ENCODE measurements at regions not wholly inside any gene's neighbourhood (a gene's known extent, or its start where the extent isn't known, plus 50 kb on each side); places are given as distances from the start of the nearest gene placed in this dataset.
A peak's percentile ranks its signal among the peaks of the same experiment; 100 is the strongest.

DNA sequence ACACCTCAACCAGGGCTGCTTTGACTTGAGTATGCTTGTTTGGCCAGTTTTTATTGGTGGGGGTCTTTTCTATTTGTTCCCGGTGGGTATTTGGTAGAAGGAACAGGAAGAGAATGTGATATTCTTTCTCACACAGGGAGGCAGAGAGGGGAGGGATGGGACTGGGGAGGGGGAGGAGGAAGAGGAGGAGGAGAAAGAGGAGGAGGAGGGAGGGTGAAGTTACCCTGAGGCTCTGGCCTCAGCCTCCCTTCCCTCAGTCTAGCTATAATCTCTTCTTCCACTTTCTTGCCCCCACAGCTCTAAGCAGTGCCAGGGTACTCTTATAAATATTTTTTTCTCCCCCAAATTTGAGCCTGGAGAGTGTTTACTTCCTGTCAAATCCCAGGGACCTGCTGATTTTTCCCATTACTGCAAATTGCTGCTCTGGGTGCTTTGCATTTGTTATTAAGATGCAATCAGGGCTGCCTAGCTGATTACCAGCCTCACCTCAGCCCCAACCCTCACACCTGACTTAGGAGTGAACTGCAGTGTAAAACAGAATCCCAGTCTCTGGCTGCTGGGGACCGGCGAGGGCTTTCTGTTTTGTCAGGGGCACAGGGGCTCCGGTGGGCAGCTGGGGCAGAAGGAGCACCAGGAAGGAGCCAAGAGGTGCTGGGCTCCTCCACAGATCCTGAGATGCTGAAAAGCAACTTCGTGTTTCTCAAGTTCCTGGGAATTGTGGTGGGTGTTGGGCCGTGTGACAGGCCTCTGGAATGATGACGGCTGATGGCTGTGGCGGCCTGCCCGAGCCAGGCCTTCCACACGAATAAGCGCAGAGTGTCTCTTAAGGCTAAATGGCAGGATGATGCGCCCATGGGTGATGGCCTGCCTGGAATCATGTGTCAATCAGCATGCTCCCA, 141.4 kb downstream of the CD83 start:
- DNase-seq: peak; percentile 11

DNA sequence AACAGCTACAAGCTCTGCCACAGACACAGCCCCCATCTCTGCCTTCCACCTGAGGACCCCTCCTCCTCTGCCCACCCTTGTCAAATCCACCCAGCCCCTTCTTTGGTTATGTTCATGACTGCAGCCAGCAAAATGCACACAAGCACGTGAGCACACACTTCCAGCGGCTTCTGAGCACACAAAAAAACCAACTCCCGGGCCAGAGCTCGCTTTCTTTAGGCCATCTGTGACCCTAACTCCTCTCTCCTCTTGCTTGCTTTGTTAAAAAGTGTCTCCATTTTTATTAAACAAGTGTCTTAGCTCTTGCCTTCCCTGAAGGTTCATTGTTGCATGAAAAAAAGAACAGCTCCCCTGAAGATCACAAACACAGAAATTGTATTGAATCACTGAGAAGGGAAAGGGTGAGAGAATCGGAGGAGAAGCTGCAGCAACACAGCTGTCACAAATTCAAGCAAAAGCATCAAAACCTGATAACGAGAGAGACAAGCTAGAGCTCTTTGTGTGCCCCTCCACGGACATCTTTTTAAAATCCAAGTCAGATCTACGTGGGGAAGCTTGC, 142.1 kb downstream of the CD83 start:
- no peak for DNase-seq

DNA sequence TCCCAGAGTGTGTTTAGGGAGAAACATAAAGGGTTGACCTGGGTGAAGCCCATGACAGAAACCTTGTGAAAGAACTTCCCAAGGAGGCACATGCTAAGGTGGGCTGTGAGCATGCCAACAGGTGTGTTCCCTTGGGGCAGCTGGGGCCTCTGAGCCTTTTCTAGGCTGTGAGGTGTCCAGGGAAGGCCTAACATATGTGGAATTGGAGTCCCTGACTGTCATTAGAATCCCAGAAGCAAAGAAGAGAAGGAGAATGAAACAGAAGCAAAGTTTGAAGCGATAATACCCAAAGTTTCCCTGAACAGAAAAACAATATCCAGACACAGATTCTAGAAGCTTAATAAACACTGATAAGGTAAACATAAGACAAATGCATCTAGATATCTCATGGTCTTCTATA, 143.3 kb downstream of the CD83 start:
- DNase-seq: no peak

DNA sequence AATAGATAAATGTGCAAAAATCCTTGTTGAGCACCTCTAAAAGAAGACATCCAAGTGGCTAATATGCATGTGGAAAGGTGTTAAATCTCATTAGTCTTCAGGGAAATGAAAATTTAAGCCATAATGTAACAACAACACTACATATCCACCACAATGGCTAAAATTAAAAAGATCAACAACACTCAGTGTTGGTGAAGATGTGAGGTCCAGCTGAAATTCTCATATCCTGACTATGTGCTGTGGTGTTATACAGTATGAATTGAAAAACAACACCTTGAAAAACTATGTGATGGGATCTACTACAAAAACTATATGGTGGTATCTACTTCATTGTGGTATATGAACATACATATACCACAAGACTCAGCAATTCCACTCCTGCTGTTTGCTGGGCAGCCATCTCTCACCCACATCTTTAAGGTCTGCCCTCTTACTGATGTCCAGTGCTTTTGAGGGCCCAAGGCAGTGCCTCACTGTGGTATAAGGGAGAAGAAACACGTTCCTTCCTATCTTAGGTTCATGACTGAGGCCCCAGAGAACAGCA, 146.4 kb downstream of the CD83 start:
- no peak for DNase-seq

DNA sequence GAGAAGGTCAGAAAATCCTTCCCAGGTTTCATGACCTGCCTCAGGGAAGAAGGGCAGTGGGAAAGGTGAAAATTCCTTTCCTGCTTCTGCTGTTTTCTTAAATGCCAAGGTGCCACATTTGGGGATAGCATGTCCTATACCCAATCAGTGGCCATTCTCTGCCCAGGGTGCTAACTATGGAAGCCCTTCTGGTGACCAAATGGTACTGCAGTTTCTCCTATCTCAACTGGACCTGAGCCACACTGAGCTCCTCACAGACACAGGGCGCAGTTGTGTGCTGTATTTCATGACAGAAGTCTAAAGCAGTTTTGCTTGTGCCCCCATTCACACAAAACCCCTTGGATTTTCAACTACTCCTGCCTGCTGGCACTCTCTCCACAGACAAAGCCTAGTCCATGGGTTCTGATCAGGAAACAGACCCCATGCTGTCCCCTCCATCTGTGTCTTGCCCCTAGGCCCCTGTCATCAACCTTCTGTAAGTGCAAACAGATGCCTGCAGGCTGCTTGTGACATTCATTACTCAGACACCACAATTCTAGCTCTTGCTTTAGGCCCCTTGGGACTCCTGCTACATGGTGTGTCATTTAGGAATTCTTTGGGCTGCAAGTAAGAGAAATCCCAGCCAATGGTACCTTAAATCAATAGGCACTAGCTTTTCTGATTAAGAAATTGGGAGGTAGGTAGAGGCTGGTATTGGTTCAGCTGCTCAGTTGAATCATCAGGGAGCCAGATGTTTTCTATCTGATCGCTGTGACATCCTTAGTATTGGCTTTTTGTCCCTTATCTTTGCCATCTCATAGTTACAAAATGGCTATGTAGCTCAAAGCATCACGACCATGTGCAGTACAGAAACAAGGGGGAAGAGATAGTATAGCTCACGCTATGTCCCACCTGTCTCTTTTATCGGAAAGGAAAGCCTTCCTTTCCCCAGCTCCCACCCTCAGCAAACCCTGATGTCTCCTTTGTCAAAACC, 147.8 kb downstream of the CD83 start:
- DNase-seq: peak; percentile 40

DNA sequence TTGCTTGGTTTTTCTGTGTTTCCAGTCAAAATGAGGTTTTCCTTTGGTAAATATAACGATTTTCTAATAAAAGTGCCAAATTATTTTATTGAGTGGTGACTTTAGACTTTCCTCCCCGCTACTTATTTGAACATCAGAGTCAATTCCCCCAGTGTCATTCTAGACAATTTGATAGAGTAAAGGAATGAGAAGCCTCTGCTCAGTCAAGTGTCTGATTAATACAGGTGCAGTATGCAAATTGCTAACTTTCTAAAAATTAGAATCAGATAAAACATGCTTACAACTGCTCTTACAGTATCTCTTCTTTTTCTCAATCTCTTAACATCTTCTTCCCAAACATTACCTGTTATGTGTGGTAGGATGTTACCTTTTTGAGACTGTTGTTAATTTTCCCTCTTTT, 148.7 kb downstream of the CD83 start:
- DNase-seq: no peak

DNA sequence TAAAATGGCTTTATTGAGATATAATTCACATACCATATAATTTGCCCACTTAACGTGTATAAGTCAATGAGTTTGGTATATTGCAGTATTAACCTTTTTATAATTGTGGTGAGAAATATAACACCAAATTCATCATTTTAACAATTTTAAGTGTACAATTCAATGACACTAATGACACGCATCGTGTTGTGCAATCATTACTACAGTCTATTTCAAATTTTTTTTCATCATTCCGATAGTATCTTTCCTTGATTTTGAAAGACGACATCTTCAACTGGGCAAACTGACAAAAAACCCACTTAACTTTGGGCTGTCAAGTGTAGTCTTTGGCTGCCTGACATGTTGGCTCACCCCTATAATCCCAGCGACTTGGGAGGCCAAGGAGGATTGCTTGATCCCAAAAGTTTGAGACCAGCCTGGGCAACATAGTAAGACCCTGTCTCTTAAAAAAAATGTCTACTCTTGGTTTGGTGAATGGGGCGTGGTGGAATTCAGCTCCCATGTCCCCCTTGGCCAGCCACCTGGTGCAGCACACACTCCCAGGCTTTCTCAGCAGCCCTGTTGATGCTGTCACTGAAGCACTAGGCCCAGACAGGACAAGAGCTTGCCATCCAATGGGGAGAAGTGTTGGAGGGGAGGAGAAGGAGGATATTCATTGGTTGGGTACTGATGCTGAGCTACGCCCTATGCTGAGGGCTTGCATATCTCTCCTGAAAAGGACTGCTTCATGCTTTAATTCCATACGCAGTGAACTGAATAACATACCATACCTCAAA, 150.5 kb downstream of the CD83 start:
- no peak for DNase-seq

DNA sequence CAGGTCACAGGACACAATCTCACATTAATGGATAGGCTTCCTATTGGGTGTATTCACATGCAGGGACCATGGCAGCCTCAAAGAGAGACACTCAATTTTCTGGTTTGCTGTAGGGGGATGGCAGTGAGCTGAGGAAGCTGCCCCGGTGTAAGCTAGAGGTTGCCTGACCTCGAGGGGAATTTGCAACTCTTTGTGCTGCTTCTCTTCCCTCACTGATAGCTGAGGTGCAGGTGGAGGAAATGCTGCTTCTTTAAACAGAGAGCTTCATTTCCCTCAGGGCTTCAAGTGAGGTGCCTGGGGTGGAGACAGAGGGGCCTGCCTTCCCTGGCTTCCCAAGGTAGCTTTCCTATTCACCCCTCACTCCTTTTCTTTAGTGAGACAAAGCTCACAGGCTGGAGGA, 151.9 kb downstream of the CD83 start:
- DNase-seq: no peak

DNA sequence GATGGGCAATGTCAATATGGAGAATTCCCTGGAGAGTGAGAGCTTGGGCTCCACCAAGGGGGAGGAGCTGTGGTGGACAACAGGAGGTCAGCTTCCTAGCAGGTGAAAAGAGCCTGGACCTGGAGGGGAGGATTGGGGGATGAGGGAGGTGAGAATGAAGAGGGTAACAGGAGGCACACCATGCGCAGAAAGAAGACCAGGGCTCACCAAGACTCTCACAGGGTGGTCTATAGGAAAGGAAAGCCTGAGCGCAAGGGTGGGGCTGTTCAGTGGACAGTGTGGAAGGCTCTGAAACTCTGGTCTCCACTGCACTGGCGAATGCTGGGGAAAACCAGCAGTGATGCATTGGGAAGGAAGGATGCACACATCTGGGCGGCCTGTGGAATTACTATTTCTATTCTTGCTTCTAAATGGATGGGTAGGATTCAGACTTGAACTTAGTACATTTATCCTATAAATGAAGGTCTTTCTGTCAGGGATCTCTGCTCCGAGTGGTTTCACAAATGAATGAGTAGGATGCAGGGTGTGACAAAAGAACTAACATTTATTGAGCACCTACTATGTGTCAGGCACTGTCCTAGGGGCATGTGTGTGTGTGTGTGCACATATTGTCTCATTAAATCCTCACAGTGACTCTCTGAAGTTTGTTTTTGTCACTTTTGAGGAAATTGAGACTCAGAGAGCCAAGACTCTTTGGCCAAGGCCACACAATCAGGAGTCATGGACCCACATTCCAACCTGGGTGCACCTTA, 152.7 kb downstream of the CD83 start:
- DNase-seq: no peak

DNA sequence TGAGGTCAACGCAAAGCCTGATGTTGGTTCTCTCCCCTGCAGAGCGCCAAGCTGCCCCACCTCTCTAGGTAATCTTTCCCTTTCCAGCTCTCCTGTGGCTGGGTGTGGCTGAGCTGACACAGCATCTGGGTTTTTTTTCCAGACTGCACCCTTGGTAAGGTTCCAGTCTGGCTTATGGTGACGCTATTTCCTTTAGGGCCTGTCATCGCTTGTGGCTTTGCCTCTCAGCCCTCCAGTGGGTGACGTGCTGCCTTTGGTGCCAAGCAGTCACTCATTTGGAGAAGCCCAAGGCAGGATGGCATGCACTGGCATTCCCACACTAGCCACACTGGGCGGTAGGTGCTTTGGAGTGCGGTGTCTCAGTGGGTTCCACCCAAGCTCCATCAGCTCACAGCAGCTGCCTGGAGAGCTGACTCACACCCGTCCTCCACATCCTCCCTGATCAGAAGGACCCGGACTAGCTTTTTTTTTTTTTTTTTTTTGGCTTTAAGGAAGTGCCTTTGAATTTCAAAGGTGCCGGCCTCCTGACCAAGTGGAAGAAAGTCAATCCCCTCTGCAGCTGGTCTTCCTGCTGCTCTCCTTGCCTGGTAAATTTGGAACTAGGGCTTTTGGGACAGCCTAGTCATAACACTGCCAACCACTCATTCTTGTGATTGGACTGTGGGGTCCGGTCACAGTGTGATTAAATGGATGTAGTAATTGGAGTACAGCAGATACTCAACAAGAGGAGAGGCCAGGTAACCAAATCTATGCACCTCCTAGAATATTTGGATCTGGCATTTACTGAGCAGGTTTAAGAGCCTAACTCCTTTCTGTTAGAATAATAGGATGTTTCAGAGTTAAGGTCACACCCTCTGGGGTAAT, 153.6 kb downstream of the CD83 start:
- no peak for DNase-seq

DNA sequence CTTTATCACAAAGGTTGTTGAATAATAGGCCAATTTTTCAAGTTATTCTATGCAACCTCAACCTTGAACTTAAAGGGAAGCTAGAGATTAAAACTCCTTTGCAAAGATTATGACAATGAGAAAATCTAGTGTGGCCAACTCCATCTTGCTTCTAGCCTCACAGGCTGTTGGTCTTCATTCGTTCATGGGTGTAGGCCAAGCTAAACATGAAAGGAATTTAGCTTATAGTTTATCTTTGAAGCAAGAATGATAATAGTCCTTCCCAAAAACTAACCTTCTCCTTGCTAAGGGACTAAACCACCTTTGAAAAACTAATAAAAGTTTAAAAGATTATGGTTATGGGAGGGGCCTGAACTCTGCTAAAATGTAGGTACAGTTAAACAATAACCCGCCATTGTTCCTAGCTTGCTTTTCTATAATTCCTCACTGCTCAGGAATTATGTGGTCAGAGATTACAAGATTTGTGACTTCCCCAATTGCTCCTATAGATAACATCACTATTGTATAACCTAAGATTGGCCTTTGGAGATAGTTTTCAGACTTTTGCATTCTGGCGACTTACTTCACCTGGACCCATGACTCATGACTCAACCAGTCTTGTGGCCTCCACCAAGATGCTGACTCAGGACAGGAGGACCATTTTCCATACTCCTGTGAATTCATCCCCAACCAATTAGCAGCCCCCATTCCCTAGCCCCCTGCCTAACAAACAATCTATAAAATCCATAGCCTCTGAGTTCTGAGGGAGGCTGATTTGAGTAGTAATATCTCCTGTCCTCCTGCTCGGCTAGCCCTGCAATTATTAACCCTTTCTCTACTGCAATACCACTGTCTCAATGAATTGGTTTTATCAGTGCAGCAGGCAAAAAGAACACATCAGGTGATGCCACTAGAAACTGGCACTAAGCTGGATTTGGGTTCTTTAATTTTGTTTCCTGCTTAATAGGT, 154.5 kb downstream of the CD83 start:
- DNase-seq: no peak

DNA sequence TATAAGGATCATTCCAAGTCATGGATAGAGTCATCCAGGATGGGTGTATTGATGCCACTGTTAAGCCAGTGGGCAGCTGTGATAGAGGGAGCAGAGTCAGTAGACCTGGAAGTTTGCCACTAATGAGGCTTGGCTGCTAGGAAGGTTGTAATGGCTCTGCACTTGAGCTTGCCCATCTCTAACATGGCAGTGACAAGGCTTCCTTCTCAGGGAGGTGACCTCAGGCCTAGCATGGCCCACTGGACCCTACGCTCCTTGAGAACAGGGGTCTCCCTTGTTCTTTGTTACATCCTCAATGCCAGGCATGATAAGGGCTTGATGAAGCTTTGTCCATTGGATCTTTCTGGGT, 155.1 kb downstream of the CD83 start:
- no peak for DNase-seq

DNA sequence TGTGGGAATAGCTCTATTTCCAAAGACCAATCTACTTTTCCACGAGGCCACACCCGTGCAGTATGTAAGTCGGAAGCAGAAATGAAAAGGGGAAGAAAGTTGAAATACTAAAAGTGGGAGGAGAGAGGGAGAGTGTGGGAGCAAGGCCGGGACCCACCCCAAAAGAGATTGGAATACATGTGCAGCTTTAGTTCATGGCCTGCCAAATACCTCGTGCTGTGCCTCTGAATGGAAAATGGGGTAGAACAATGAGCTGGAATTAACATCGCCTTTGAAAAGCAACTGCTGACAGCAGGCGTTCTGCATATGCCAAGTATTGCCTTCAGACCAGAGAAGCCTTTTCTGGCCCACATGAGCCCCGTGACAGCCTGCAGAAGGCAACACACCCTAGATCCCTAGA, 155.6 kb downstream of the CD83 start:
- DNase-seq: no peak

DNA sequence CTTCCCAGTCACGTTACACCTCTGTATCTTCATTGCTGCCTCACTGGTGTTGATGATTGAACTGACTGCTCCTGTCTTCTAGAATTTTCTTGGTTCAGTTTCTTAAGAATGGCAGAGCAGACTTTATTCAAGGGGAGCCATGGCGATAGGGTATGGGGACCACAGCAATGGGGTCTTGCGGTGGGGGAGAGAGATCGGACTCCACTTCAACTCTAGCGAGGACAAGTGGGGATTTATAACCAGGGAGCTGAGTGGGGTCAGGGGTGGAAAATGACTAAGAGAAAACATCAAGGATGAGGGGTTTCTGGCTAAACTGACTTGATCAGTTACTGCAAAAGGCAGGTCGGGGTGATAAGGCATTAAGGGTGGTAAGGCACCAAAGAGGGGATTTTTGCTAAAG, 156.4 kb downstream of the CD83 start:
- DNase-seq: no peak

DNA sequence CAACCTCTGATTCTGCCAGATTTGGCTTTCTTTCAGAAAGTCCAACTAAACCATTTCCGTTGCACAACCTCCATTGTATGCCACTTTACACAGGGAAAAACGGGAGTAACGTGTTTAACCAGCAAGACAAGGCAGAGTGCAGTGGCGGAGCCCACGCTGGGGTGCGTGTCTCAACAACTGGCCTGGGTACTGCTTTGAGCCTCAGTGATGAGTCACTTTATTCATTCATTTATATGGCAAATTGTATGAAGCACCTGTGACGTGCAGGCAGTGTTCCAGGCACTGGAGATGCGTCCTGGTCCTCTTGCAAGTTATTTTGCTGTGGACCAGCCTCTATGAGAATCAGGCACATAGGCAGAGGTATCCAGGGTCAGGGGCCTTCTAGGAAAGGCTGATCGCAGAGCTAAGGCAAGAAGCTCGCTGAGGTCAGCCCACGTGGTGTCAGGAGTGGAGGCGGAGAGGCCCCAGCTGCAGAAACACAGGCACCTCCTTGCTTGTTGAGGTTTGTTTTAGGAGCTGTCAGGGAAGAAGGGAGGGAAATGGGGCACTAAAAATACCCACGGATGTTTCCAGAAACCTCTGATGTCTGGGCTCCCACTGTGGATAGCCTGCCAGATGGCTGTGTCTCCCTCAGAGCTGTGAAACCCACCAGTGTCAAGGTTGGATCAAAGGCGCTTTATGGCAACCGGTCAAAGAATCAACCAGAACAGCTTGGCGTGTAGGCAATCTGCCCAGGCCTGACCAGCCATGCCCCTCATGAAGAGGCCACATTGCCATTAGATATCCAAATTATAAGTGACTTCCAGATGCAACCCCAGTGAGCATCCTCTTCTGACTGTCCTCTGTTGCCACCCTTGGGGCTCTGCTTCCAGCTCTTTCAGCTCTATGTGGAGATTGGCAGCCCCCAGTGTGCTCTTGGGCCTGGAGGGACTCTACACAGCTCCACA, 157.2 kb downstream of the CD83 start:
- no peak for DNase-seq

DNA sequence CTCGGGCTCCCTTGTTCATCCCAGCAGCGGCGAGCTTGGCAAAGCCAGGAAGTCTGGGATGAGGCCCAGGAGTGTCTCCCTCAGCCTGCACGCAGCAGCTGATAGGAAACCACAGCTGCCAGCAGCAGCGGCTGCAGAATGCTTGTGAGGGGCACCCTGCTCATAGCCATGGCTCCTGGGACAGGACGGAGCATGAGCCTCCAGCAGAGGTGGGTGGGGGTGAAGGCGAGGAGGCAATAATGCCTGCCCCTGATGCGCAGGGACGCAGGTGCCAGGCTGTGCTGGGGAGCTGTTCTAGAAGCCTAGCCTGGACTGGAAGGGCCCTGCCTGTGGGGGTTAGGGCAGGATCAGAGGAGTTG, 157.9 kb downstream of the CD83 start:
- no peak for DNase-seq

DNA sequence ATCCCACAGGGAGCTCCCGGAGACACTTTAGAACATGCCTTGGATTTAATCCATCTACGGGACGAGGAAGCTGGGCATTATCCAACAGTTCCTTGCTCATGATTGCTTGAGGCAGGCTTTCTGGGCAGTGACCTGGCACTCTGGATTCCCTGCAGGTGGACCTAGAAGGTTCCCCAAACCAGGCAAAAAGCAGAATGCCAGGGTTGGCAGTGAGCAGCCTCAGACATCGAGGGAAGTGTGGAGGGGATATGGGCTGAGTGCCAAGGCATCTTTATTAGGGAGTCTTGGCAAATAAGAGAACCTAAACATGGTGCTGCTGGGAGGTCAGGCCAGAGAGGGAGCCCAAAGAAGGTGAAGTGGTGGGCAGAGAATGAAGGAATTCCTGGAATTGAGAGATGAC, 158.5 kb downstream of the CD83 start:
- no peak for DNase-seq

DNA sequence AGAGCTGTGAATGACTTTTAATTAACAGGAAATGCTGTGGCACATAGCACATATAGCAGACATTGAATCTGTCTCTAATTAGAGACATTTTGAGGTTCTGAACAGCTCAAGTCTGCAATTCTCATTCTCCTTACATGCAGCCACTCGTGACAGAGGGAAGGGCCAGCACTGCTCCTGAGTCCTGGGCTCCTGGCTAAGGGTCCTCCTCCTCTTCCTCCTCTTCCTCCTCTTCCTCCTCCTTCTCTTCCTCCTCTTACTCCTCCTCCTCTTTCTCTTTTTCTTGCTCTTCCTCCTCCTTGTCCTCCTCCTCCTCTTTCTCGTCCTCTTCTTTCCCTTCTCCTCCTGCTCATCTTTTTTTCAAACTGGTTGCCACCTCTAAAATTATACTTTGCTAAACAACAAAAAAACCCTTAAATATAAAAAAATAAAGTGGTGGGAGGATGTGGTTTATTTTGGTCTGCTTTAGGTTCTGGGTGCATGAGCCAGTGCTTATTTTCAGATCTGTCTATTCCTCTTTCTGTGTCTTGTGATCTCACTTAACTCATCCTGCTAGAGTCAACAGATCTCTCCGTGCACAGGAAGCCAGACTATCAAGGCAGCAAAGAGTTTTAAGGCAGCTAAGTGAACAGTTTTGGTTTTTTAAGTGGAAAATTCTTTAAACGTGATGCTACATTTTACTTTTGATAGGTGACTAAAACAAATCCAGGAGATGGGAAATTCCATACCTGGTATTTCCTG, 159.3 kb downstream of the CD83 start:
- no peak for DNase-seq

All from NCI-H2171 (cell line).